Germinal center (tissue), 1 donor: ENCODE measurements at regions not wholly inside any gene's neighbourhood (a gene's known extent, or its start where the extent isn't known, plus 50 kb on each side); places are given as distances from the start of the nearest gene placed in this dataset.

ENCODE experiments used
- DNase-seq: peaks from one replicate; pipeline ENCODE4 v3.0.0; 2012; ENCODE audit warnings: mixed read lengths, low spot score

GRCh38 chr2:6068429-6068828 is 376.2 kb downstream of the SOX11 start:
- DNase-seq, result no peak

GRCh38 chr2:6069381-6069780 is 377.2 kb downstream of the SOX11 start:
- no peak for DNase-seq

GRCh38 chr2:6071519-6071918 is 379.3 kb downstream of the SOX11 start:
- no peak for DNase-seq

GRCh38 chr2:6072276-6072675 is 380.1 kb downstream of the SOX11 start:
- no peak for DNase-seq

- DNase-seq, result no peak
Observed at GRCh38 chr2:6072768-6073167, 380.6 kb downstream of the SOX11 start.

- no peak for DNase-seq
Observed at GRCh38 chr2:6073191-6074088, 381.3 kb downstream of the SOX11 start.

- no peak for DNase-seq
Observed at GRCh38 chr2:6074089-6074643, 382.0 kb downstream of the SOX11 start.

- no peak for DNase-seq
Observed at GRCh38 chr2:6077585-6077984, 385.4 kb downstream of the SOX11 start.

- DNase-seq, result no peak
Observed at GRCh38 chr2:6078414-6078813, 386.2 kb downstream of the SOX11 start.

GRCh38 chr2:6079405-6079804 is 387.2 kb downstream of the SOX11 start:
- no peak for DNase-seq

GRCh38 chr2:6080932-6081753 is 389.0 kb downstream of the SOX11 start:
- DNase-seq, result no peak

GRCh38 chr2:6081955-6082624 is 389.9 kb downstream of the SOX11 start:
- no peak for DNase-seq

GRCh38 chr2:6082625-6083018 is 390.4 kb downstream of the SOX11 start:
- no peak for DNase-seq

- no peak for DNase-seq
Observed at GRCh38 chr2:6083136-6083535, 391.0 kb downstream of the SOX11 start.

- DNase-seq, result no peak
Observed at GRCh38 chr2:6089474-6089873, 397.3 kb downstream of the SOX11 start.

- DNase-seq, result no peak
Observed at GRCh38 chr2:6103372-6103771, 411.2 kb downstream of the SOX11 start.

- no peak for DNase-seq
Observed at GRCh38 chr2:6103949-6104348, 411.8 kb downstream of the SOX11 start.

- DNase-seq, result no peak
Observed at GRCh38 chr2:6107290-6107689, 415.1 kb downstream of the SOX11 start.

GRCh38 chr2:6109831-6110230 is 417.6 kb downstream of the SOX11 start:
- DNase-seq, result no peak

GRCh38 chr2:6111781-6112261 is 419.6 kb downstream of the SOX11 start:
- no peak for DNase-seq

GRCh38 chr2:6113786-6114185 is 421.6 kb downstream of the SOX11 start:
- DNase-seq, result no peak

- DNase-seq, result no peak
Observed at GRCh38 chr2:6127718-6128117, 435.5 kb downstream of the SOX11 start.
